HepG2 (cell line): ENCODE measurements at regions not wholly inside any gene's neighbourhood (a gene's known extent, or its start where the extent isn't known, plus 50 kb on each side); places are given as distances from the start of the nearest gene placed in this dataset.

ENCODE experiments used
- ATAC-seq: fragments of 200-7000 bp; cut with Tn5 transposase; 3 replicates; pipeline ENCODE4 v1.9.1; 2020; ENCODE audit warnings: mild to moderate bottlenecking, moderate library complexity
- BruUV-seq: library from RNA; stranded (reverse); fragments of 400-500 nt; replicated peaks from 2 replicates; lab custom pipeline; 2021; lab: Mats Ljungman, UMichigan
- CTCF ChIA-PET: fragments of 300-600 bp; formaldehyde crosslinking; extraction: SDS; loops from one replicate; lab custom pipeline; 2021; ENCODE audit warnings: low total read pairs, inconsistent platforms, low intra/inter-chr PET ratio; lab: Yijun Ruan, JAX
- POLR2A ChIA-PET: fragments of 350-600 bp; sonication (Branson Sonifier 250); formaldehyde crosslinking; loops from one replicate; lab custom pipeline; 2020; ENCODE audit warnings: antibody characterized with exemption, inconsistent platforms; lab: Yijun Ruan, JAX
- DNase-seq: peaks from one replicate; pipeline ENCODE4 v3.0.0-alpha.2; 2015; ENCODE audit warnings: low spot score
- FAIRE-seq: peaks from 3 replicates; lab custom pipeline; 2011; peaks lifted over from hg19 to GRCh38; lab: Jason Lieb, UNC
- H2AFZ ChIP-seq: one replicate; pipeline ENCODE4 v1.6.1; 2011; ENCODE audit warnings: low read length, inconsistent platforms
- H3K27ac ChIP-seq: fragments of 300-600 bp; 3 replicates; pipeline ENCODE4 v1.8.0; 2011; ENCODE audit warnings: mixed run types, mild to moderate bottlenecking, mixed read lengths, low read length, inconsistent platforms; ENCODE audit not compliant: insufficient read depth; ENCODE audit errors: extremely low read length
- H3K27me3 ChIP-seq, 2 experiments: fragments of 200-600 bp in 1 of 2; 2 replicates in 1 of 2; 3 replicates in 1 of 2; pipeline versions ENCODE4 v1.6.0 to v1.8.0; 2011; ENCODE audit warnings: low read length in 2 of 2, mild to moderate bottlenecking in 2 of 2, moderate library complexity in 2 of 2, inconsistent platforms in 1 of 2; ENCODE audit not compliant: insufficient read depth in 2 of 2, control insufficient read depth in 1 of 2
- H3K36me3 ChIP-seq, 2 experiments: fragments of 200-600 bp in 1 of 2; replicated peaks in 1 of 2; 2 replicates in 1 of 2; 3 replicates in 1 of 2; pipeline versions ENCODE4 v1.5.1 to v1.8.0; 2011; ENCODE audit warnings: low read length in 2 of 2, inconsistent platforms in 1 of 2; ENCODE audit not compliant: insufficient read depth in 2 of 2, control insufficient read depth in 1 of 2
- H3K4me1 ChIP-seq: 2 replicates; pipeline ENCODE4 v1.5.1; 2012; ENCODE audit warnings: low read length, inconsistent platforms; ENCODE audit not compliant: insufficient read depth
- H3K4me2 ChIP-seq: 2 replicates; pipeline ENCODE4 v1.6.0; 2011; ENCODE audit warnings: low read depth, low read length, inconsistent platforms
- H3K4me3 ChIP-seq, 3 experiments: fragments of 200-600 bp in 1 of 3; sonication (generic), shearing (Covaris generic) in 1 of 3; replicated peaks in 1 of 3; 2 replicates each; pipeline ENCODE4 v1.5.1; 2011 to 2016; ENCODE audit warnings: low read length in 3 of 3, inconsistent platforms in 2 of 3, low read depth in 2 of 3, mild to moderate bottlenecking in 2 of 3, control low read depth in 1 of 3, mixed read lengths in 1 of 3; ENCODE audit not compliant: insufficient read depth in 1 of 3
- H3K79me2 ChIP-seq: one replicate; pipeline ENCODE4 v1.6.1; 2011; ENCODE audit warnings: low read length, inconsistent platforms; ENCODE audit not compliant: insufficient read depth
- H3K9ac ChIP-seq: 2 replicates; pipeline ENCODE4 v1.6.0; 2011; ENCODE audit warnings: mild to moderate bottlenecking, low read depth, low read length, inconsistent platforms; ENCODE audit not compliant: insufficient read depth
- H3K9me3 ChIP-seq: 2 replicates; pipeline ENCODE4 v1.5.1; 2012; ENCODE audit warnings: mild to moderate bottlenecking, low read length
- H4K20me1 ChIP-seq: 2 replicates; pipeline ENCODE4 v1.6.0; 2011; ENCODE audit warnings: inconsistent platforms, mild to moderate bottlenecking, low read length, moderate library complexity; ENCODE audit not compliant: insufficient read depth
- HNF4G ChIP-seq, 2 experiments: sonication (generic) in 1 of 2; formaldehyde crosslinking in 1 of 2; IDR thresholded peaks; 2 replicates each; pipeline versions ENCODE4 v1.4.0 to v1.6.1; 2011 to 2020; ENCODE audit warnings: borderline replicate concordance in 2 of 2, low read depth in 2 of 2, mild to moderate bottlenecking in 2 of 2, low read length in 1 of 2, missing genetic modification reagents in 1 of 2, moderate library complexity in 1 of 2
- KDM1A ChIP-seq: IDR thresholded peaks from 2 replicates; pipeline ENCODE4 v1.6.1; 2016; ENCODE audit warnings: missing compliant biosample characterization
- KLF11 ChIP-seq: IDR thresholded peaks from 2 replicates; pipeline ENCODE4 v1.6.1; 2016; ENCODE audit warnings: missing compliant biosample characterization
- MED13 ChIP-seq: sonication (generic); formaldehyde crosslinking; IDR thresholded peaks from 2 replicates; pipeline ENCODE4 v1.5.0; 2020; ENCODE audit warnings: missing genetic modification reagents
- MIER2 ChIP-seq: IDR thresholded peaks from 2 replicates; pipeline ENCODE4 v1.6.1; 2016; ENCODE audit warnings: missing biosample characterization, missing genetic modification reagents
- SNAPC4 ChIP-seq: sonication (generic); formaldehyde crosslinking; IDR thresholded peaks from 2 replicates; pipeline ENCODE4 v1.4.0; 2020; ENCODE audit warnings: mild to moderate bottlenecking, missing genetic modification reagents
- TOPORS ChIP-seq: sonication (generic); formaldehyde crosslinking; IDR thresholded peaks from 2 replicates; pipeline ENCODE4 v1.8.0; 2023; ENCODE audit warnings: mild to moderate bottlenecking, missing genetic modification reagents
- ZNF235 ChIP-seq: sonication (generic); formaldehyde crosslinking; IDR thresholded peaks from 2 replicates; pipeline ENCODE4 v1.8.1; 2023; ENCODE audit warnings: mild to moderate bottlenecking, missing genetic modification reagents, borderline replicate concordance
- ZNF335 ChIP-seq: sonication (generic); formaldehyde crosslinking; IDR thresholded peaks from 2 replicates; pipeline ENCODE4 v1.4.0; 2020; ENCODE audit warnings: missing genetic modification reagents
- WGBS: methylation state at CpG from one replicate; pipeline ENCODE4 v1.1.6; 2017; ENCODE audit warnings: low lambda C conversion rate; 5-methylcytosine and 5-hydroxymethylcytosine counted together
- in situ Hi-C: cut with HindIII; loops from 2 replicates; pipeline ENCODE4 v1.10.0; 2017; ENCODE audit warnings: low pct_unique_long_range_greater_than_20kb; ENCODE audit not compliant: extremely low pct_ligation_motif_present
- intact Hi-C: fragments of 100-400 bp; cut with micrococcal nuclease; formaldehyde crosslinking; loops from one replicate; pipeline ENCODE4 v1.10.0; 2022; ENCODE audit not compliant: unreplicated experiment
- TF ChIP-seq, protein P1 (sequence below): sonication (generic); formaldehyde crosslinking; IDR thresholded peaks from 2 replicates; pipeline ENCODE4 v1.8.1; 2023; ENCODE audit warnings: mild to moderate bottlenecking, moderate library complexity, missing genetic modification reagents
- TF ChIP-seq, protein P2 (sequence below): sonication (generic); formaldehyde crosslinking; conservative IDR thresholded peaks from 2 replicates; pipeline ENCODE4 v1.4.0; 2020; ENCODE audit warnings: mild to moderate bottlenecking, missing genetic modification reagents, moderate library complexity
- TF ChIP-seq, protein P3 (sequence below): sonication (generic); formaldehyde crosslinking; IDR thresholded peaks from 2 replicates; pipeline ENCODE4 v1.8.0; 2022; ENCODE audit warnings: mild to moderate bottlenecking, missing genetic modification reagents, moderate library complexity

- H3K4me3 ChIP-seq: no peak overlapping the region
- CTCF ChIA-PET: no interaction called here
- no peak for TF ChIP-seq TOPORS
- no peak for TF ChIP-seq KDM1A
- no peak for TF ChIP-seq MED13 (CRISPR knock-in tag)
- TF ChIP-seq HNF4G (IDR thresholded peaks at IDR 0.05; ENCODE audit: borderline replicate concordance, low read depth, low read length): no peak
- no peak for TF ChIP-seq HNF4G (CRISPR knock-in tag; IDR thresholded peaks at IDR 0.05; ENCODE audit: borderline replicate concordance, low read depth)
- TF ChIP-seq, protein P1, sequence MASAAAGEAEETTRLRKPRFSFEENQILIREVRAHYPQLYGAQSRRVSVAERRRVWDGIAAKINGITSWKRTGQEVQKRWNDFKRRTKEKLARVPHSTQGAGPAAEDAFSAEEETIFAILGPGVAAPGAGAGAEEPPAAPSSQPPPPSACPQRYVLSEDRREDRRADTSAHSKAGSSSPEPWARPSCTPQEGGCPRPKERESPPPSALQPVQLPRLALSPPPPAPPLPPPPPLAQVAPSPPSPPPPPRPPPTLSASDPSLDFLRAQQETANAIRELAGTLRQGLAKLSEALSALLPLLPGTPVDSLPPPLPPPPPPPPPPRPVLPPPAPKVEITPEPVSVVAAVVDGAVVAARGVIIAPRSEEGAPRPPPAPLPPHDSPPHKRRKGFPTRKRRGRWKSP (CRISPR knock-in tag): no peak
- TF ChIP-seq, protein P2, sequence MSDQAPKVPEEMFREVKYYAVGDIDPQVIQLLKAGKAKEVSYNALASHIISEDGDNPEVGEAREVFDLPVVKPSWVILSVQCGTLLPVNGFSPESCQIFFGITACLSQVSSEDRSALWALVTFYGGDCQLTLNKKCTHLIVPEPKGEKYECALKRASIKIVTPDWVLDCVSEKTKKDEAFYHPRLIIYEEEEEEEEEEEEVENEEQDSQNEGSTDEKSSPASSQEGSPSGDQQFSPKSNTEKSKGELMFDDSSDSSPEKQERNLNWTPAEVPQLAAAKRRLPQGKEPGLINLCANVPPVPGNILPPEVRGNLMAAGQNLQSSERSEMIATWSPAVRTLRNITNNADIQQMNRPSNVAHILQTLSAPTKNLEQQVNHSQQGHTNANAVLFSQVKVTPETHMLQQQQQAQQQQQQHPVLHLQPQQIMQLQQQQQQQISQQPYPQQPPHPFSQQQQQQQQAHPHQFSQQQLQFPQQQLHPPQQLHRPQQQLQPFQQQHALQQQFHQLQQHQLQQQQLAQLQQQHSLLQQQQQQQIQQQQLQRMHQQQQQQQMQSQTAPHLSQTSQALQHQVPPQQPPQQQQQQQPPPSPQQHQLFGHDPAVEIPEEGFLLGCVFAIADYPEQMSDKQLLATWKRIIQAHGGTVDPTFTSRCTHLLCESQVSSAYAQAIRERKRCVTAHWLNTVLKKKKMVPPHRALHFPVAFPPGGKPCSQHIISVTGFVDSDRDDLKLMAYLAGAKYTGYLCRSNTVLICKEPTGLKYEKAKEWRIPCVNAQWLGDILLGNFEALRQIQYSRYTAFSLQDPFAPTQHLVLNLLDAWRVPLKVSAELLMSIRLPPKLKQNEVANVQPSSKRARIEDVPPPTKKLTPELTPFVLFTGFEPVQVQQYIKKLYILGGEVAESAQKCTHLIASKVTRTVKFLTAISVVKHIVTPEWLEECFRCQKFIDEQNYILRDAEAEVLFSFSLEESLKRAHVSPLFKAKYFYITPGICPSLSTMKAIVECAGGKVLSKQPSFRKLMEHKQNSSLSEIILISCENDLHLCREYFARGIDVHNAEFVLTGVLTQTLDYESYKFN (CRISPR knock-in tag): no peak
- TF ChIP-seq SNAPC4 (CRISPR knock-in tag): no peak
- TF ChIP-seq, protein P3, sequence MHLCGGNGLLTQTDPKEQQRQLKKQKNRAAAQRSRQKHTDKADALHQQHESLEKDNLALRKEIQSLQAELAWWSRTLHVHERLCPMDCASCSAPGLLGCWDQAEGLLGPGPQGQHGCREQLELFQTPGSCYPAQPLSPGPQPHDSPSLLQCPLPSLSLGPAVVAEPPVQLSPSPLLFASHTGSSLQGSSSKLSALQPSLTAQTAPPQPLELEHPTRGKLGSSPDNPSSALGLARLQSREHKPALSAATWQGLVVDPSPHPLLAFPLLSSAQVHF (CRISPR knock-in tag): no peak
- no peak for TF ChIP-seq KLF11 (CRISPR knock-in tag)
- TF ChIP-seq ZNF335 (CRISPR knock-in tag): no peak
- no peak for TF ChIP-seq ZNF235
- no peak for TF ChIP-seq MIER2 (CRISPR knock-in tag)
- H3K4me2 ChIP-seq: no peak overlapping the region
- H3K36me3 ChIP-seq: no peaks in the 10 kb centered on the region
- no TSS peak for BruUV-seq
- no peak overlapping the region for H2AFZ ChIP-seq
- H3K79me2 ChIP-seq: no peaks in the 10 kb centered on the region
- no peaks in the 10 kb centered on the region for H3K27me3 ChIP-seq
- no peaks in the 10 kb centered on the region for H3K4me1 ChIP-seq
- ATAC-seq (no peak), FAIRE-seq (no peak), DNase-seq (no peak)
- peaks cover 39% of the 10 kb centered on the region for H3K9me3 ChIP-seq
- POLR2A ChIA-PET: no interaction called here
- in situ Hi-C loops: loop anchor here (25.0 kb wide), 1 partner anchor 1205 kb away; no protein-coding TSS in a partner anchor
- H3K9ac ChIP-seq: no peak overlapping the region
- intact Hi-C loops: no loop called here
- H4K20me1 ChIP-seq: no peaks in the 10 kb centered on the region
- no peak overlapping the region for H3K27ac ChIP-seq
- 48% methylated on average over 3 of the region's 9 CpGs for WGBS
These were observed 1524.7 kb upstream of the TMEM132C start for GRCh38 chr12:126742241-126742641.
